PC-3 (cell line): ENCODE measurements at regions not wholly inside any gene's neighbourhood (a gene's known extent, or its start where the extent isn't known, plus 50 kb on each side); places are given as distances from the start of the nearest gene placed in this dataset.

Source experiments
- EZH2phosphoT487 ChIP-seq: fragments of 300-600 bp; sonication (generic); IDR thresholded peaks from 2 replicates; pipeline ENCODE4 v1.6.1; 2018; ENCODE audit warnings: mild to moderate bottlenecking, antibody characterized with exemption, low read length, borderline replicate concordance
- TF ChIP-seq, protein P1 (sequence below): fragments of 300-600 bp; sonication (generic); conservative IDR thresholded peaks from 2 replicates; pipeline ENCODE4 v1.5.1; 2017; ENCODE audit warnings: antibody characterized with exemption, low read depth, mild to moderate bottlenecking, low read length

DNA sequence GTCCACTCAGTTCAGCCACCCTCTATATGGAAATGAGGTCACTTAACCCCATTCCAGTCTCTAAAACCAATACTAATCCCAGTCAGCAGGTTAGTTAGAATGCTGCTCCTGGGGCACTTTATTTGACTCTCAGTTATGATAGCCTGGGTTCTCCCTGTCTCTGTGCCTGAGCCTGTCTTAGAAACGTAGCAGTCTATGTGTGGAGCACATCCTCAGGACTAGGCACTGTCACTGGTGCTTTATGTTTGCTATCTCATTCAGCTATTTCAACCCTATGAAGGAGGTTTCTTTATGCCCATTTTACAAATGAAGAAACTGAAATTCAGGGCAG is 152.5 kb upstream of the PKDCC start:
- TF ChIP-seq, protein P1, sequence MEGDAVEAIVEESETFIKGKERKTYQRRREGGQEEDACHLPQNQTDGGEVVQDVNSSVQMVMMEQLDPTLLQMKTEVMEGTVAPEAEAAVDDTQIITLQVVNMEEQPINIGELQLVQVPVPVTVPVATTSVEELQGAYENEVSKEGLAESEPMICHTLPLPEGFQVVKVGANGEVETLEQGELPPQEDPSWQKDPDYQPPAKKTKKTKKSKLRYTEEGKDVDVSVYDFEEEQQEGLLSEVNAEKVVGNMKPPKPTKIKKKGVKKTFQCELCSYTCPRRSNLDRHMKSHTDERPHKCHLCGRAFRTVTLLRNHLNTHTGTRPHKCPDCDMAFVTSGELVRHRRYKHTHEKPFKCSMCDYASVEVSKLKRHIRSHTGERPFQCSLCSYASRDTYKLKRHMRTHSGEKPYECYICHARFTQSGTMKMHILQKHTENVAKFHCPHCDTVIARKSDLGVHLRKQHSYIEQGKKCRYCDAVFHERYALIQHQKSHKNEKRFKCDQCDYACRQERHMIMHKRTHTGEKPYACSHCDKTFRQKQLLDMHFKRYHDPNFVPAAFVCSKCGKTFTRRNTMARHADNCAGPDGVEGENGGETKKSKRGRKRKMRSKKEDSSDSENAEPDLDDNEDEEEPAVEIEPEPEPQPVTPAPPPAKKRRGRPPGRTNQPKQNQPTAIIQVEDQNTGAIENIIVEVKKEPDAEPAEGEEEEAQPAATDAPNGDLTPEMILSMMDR: no peak
- no peak for TF ChIP-seq EZH2phosphoT487
